Dedifferentiated amniotic fluid mesenchymal stem cell (primary cell): ENCODE measurements at regions not wholly inside any gene's neighbourhood (a gene's known extent, or its start where the extent isn't known, plus 50 kb on each side); places are given as distances from the start of the nearest gene placed in this dataset.

Experiments
- DNase-seq: peaks from one replicate; pipeline ENCODE4 v3.0.0-alpha.2; 2016; ENCODE audit errors: extremely low spot score

DNA sequence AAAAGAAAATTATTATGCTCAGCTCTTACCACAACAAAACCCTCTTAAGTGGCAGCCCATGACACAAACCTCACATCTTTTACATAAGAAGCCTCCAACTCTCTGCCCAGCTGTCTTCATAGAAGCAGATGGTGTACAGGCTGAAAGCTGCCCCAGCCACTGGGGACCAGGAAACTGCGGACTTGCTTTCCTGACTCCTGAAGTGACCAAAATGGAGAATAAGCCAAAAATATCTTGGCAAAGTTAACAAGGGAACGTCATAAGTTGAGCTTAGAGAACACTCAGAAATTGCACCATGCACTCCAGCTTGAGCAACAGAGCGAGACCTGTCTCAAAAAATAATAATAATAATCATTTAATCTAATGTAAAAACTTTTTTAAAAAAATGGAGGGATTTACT lies 160.3 kb upstream of the CDYL start:
- no peak for DNase-seq

DNA sequence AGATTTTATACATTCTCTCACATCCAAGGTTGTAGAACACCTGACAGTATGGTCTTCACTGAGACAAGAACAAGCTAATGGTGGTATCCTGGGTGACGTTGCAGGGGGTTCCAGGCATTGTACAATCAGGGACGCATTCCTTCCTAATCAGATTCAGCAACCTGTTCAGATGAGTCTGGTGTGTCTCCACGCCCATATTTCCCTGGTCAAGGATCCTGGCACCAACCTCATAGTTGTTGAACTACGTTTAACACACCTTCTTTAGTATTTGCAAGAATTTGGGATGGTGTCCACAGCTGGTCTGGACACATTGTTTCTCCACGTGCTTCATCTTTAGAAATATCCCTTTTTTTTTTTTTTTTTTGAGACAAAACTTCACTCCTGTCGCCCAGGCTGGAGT lies 161.0 kb upstream of the CDYL start:
- no peak for DNase-seq

DNA sequence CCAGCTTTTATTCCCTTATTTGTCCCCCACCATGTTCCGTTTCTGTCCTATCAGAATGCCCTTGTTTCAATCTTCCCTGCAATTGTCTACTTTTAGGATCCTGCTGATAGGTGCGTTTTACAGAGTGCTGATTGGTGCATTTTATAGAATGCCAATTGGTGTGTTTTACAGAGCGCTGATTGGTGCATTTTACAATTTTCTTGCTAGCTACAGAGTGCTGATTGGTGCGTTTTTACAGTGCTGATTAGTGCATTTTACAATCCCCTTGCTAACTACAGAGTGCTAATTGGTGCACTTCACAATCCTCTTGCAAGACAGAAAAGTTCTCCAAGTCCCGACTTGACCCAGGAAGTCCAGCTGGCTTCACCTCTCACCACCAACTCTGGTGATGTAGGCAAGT lies 161.6 kb upstream of the CDYL start:
- DNase-seq, result no peak

DNA sequence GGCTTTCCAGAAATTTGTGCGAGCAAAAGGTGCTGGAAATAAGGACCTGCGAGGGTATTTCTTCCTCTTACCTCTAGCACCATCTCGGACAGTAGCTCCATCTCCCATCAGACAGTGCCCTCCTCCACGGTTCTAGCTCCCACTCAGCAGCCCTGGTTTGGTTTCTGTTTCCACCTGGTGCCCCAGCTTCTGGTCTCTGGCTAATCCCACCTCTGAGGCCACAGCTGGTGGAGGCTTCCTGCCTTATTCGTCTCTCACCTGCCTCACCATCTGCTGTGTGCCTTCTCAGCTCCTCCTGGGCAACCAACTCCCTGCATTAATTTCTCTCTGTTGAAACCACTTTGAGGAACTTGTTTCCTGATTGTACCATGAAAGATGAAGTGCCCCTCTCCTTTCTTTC lies 162.4 kb upstream of the CDYL start:
- no peak for DNase-seq

DNA sequence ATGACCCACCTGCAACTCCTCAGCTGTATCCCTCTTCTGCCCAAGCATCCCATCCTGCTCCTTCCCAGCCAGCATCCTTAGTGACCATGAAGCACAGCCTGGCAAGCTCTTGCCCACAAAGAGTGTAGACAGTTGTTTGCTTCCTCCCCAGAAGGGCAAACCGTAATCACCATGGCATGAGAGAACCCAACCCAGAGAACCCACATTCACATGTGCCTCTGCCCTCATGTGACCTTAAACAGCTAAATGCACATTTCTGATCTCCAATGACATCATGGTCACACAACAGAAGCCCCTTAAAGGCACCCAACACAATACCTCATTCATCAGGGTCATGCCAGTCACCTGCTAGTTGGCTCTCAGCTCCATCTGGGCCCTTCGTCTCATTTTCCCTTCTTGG lies 162.8 kb upstream of the CDYL start:
- no peak for DNase-seq

DNA sequence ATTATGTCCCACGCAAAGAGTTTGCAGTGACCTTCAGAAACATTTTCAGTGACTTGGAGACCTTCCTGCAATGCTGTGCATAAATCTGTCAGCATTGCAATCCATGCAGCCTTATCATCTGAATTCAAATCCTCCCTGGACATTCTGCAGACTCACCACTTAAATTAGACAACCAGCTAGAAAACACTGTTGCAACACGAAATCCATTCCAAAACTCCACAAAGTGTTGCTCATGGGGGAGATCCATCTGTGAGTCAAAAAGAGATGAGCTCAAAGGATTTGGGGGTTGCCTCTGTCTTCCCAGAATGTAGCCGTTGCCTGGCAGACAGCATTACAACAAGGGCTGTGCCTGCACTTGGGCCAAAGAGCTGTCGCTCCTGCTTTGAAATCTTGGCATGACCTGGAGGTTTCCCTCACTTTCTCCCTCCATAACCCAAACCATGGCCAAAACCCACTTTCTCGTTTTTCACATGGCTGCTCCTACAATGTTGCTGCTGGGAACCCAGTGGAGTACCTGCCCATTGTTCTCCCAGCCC lies 163.5 kb upstream of the CDYL start:
- no peak for DNase-seq

DNA sequence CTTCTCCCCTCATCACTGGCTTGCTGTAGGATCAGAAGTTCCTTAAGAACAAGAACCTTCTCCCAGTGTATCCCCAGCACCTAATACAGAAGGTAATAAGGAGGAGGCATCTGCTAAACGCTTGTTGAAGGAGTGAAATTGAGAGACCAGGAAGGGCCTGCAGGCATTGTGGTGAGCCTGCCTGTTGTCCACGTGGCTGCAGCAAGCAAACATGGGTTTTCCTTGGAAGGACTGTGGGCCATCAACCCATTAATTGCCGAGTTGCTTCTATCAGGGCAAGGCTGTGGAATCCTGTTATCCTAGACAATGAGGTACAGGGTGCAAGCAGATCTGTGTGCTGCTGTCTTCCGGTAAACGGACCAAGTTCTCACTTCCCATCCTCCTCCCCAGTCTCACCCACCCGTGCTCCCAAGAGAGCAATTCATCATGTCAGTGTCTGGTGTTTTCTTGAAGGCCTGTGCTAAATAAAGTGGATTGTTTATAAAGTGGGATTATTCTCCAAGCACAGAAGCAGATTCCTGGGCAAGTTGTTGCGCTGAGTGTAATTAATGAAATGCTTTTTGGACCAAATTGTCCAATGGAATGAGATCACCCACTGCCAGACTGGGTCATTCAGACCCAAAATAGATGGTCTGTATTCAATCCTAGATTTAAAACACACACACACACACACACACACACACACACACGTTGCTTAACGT lies 164.6 kb upstream of the CDYL start:
- DNase-seq, result no peak

DNA sequence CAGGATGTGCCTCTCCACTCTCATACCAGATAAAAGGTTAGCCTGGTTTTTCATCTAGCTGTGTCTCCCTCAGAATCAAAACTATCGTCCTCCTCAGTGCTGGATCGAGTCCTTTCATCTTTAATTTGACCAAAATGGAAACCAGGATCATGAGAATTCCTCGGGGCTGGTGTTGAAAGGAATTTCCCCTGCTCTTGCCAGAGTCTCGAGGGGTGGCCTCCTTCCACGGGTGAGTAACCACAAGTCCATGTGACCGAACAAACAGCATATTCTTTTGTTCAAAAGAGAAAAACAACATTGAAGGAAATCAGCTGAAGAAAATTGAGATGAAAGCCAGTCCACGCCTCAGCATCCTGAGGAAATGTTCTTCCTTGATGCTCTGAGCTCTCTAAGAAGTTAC lies 165.9 kb upstream of the CDYL start:
- DNase-seq, result peak; percentile 59

DNA sequence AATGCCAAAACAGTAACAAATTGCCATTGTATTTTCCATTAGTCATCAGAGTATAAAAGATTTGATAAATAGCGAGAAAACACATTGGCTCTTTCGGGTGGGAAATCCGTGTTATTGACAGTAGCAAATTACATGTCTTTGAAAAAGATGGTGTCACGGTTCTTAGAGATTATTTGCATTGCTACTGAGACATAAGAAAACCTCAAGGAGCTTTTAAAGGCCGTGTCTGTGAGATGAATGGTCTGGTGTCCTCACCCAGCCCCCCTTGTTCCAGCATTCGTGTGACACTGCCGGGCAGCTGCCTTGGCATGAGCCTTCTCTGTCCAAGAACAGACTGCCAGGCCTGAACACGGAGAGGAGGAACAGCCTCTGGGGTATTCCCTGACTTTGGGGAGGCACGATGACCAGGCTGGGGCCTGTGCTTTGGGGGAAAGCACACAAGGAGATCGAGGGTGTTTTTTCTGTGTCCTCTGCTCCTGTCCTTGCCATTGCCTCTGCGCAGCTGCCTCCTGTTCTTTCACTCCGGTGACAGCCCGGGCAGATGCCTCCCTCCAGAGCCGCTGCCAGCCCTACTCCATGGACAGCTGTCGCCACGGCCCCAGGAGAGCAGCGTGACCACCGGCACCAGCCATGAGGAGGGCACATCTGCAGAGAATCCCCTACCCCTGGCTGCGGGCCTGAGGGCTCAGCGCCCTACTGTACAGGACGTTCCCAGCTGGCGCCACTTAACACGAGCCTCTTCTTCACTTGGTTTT lies 167.7 kb upstream of the CDYL start:
- no peak for DNase-seq

DNA sequence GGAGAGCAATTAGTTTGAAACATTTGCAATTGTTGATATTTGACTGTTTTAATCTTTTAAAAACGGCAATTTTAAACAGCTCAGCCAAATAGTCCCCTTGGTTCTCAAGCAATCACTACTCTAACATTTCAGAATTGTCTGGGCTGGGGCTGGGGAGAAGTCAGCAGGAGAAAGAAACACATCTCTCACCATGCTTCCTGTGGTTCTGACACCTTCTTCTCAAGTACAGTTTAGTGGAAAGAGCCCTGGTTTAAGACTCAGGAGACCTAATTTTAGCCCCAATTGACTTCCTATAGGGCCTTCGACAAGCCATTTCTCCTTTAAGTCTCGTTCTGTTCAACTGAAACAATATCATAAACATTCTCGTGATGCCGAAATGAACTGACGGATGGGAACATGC lies 168.4 kb upstream of the CDYL start:
- DNase-seq, result no peak

DNA sequence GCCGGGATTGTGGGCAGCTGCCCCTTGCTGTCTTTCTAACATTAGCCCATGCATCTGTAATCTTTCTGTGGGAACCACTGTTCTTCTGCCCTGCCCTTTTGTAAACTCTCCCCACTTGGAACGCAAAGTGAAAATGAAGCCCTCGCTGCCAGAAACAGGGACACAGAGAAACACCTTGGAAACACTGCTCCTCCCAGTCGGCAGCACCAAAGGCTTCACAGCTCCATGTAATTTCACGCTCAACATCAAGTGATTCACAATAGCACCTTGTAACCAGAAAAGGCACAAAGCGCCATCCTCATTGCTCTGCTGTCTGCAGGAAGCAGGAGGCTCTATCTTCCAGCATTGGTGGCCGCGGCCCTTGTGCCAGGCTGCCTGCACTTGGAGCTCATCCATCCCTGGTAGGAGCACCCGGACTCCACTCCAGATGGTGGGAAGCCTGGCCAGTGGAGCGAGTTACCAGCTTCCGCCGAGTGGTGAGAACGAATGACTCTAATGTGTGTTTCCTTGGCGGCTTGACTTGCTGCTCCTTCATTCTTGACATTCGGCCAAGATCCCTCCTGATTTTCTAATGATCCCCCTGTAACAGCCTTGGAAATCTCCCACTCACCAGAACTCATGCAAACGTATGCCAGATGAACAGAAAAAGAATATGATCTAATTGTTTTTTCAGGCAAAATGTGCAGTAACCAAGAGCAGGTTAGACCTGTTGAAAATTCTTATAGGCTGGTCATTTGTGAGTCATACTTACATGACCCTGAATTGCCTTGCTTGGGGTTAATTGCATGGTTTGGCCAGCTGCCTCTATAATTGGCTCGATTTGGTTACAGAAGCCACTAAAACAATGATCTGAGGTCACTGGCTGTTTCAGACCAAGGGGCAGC lies 169.1 kb upstream of the CDYL start:
- DNase-seq, result no peak

DNA sequence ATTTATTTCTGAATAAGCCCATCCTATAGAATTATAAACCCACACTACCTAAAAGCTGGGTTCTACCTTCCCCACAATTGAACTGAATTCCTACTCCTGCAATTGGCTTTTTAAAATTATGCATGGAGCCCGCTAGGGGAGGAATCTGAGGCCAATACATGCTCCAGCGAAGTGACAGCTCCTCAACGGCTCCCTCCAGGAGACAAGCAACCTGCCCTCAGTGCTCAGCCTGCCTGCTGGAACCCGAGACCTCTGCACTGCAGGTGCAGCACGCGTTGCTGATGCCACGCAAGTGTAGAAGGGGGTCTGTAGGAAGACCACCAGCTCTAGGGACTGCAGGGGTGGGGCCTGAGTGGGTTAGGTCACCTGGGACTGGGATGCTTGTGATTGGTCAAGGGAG lies 170.2 kb upstream of the CDYL start:
- DNase-seq, result no peak

DNA sequence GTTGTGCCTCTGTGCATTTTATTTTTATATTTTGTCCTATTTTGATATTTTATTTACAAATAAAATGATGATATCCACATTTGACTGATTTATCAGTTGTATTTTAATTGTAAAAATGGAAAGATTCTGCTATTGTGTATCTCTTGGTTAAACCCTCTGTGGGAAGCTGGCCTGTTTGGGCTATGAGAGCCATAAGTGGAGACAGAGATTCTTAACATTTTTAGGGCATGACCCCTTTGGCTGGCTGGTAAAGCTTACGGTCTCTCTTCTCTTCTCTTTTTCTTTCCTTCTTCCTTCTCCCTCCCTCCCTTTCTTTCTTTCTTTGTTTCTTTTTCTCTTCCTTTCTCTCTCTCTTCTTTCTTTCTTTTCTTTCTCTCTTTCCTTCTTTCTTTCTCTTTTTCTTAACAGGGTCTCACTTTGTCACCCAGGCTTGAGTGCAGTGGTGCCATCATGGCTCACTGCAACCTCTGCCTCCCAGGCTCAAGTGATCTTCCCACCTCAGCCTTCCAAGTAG lies 172.3 kb upstream of the CDYL start:
- no peak for DNase-seq

DNA sequence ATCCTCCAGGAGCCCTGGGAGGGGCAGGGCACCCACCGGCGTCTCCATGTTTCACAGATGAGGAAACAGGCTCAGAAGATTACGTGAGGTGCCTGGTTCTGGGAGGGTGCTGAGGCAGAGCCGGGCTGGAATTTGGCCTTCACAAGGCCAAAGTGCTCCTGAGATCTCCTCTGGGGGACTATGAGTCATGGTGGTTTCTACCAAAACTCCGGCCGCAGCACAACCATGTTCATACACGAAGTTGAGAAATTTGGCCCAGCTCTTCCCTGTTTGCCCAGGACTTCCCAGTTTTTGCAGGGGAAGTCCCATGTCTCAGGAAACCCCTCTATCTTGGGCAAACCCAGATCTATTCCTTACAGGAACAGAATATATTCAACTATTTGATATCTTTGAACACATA lies 172.9 kb upstream of the CDYL start:
- DNase-seq, result no peak

DNA sequence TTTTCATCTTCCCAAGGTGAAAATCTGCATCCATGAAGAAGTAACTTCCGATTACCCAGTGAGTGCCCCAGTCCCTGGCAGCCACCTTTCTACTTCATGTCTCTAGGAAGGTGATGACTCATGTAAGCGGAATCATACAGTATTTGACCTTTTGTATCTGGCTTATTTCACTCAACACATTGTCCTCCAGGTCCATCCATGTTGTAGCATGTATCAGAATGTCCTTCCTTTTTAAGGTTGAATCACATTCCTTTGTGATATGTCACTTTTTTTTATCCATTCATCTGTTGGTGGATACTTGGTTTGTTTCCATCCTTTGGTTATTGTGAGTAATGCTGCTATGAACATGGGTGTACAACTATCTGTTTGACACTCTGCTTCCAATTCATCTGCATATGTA lies 176.3 kb upstream of the CDYL start:
- no peak for DNase-seq

DNA sequence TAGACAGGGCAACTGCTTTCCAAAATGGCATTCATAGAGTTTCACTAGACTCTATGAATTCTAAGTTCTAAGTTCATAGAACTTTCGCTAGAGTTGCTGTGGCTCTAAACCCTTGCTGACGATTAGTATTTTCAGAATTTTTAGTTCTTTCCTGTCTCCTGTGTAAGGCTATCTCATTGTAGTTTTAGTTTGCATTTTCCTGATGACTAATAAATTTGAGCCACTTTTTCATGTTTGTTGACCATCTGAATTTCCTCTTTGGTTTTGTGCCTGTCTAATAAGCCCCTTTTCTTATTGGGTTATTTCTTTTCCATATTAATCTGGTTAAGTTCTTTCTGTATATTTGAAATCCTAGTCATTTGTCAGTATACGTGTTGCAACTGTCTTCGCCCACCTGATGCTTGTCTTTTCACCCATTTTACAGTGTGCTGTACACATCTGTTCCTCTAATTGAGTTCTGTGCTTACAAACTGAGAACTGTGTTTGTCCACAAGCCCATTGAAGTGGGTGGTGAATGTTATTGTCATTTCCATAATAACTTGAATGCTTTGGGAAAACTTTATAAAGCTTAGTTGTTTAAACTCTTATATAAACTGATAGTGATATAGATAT lies 177.7 kb upstream of the CDYL start:
- no peak for DNase-seq

DNA sequence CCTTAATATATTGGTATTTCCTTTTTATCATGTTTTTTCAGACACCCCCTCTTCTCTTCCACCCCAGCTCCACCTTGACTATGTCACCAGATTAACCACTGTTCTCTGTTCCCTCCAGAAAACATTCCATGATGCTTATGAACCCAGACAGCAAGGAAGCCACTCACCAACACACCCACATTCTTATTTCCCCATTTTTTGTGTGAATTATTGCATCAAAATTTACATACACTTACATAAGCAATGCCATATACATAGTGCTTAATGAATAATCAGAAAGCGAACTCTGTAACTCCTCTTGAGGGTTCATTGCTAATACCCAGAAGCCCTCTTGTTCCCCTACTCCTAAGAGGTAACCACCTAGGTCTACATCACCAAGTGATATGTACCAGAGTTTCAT lies 182.3 kb upstream of the CDYL start:
- DNase-seq, result no peak

DNA sequence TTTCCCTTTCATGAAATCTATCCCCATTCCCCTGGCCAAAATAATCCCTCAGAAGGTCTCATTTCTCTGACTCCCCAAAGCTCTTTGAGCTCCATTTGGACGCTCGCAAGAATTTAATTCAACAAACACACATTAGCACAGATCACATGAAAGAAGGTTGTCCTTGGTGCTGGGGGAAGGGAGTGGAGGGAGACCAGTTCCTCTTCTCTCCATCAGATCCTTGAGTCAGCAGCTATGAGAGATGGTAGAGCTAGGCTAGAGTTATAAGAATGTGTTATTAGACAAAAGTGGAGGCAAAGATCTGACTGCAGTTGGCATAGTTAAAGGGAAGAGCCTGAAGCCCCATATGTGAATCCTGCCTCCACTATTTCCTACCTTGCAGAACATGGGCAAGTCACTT lies 184.2 kb upstream of the CDYL start:
- DNase-seq, result no peak

DNA sequence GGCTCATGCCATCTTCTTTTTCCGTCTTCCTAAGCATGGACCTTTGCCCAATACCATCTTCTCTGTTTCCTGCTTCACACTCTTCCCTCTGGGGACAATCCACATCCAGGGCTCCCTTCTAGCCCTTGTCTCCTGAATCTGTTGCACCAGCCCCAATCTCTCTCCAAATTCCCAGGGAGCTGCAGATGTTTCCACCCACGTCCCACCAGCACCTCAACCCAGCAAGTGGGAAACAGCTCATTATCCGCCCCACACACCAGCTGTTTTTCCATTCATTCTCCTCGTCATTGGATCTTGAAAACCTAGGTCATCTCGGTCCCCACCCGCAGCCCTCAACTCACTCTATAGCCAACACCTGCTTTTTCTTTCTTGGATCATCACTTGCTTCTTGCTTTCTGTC lies 185.0 kb upstream of the CDYL start:
- DNase-seq, result no peak

DNA sequence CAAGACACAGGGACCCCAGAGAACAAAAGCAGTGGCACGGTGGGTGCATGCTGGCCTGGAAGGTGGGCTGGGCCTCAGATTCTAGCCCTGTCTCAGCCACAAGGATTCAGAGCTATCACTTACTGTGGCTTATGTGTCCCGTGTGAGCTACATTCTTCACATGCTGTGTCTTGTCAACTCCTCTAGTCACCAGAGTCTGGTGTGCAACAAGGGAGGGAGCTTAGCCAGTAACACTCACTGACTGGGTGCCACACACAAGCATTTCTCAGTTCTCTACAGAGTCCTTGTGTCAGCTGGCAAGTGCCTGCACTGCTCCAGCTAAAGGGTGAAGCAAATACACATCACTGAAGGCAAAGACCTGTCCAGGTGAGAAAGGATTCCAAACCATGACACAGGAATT lies 186.9 kb upstream of the CDYL start:
- DNase-seq, result no peak

DNA sequence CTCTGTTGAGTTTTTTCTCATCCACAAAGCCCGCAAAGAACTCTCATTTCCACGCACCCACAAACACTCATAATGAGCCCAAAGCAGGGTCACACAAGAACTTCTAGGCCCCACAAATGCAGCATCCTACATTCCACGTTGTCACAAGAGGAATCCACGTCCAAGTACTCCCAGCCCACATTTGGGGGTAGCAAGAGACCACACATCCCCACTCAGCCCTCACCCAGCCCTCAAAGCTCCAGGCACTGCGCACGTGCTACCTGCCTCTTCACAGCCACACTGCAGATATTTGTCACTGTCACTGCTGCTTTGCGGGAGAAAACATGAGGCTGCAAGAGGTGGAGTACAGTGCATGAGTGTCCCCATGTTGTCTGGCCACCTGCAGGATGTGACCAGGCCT lies 187.6 kb upstream of the CDYL start:
- DNase-seq, result no peak

DNA sequence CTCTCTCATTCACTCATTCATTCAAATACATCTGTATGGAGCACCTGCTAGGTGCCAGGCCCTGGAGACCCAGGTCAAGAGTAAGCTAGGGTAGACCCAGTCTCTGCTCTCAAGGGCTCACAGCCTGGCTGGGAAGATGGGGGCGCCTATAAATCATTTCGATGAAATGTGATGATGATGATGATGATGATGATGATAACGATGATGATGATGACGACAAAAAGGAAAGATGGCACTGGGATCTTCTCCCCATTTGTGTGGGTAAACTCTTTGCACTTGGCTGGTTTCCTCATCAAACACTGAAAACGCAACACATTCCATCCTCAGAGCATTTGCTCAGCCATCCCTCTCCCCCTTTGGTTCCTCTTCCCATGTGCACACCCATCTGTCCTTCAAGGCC lies 188.0 kb upstream of the CDYL start:
- no peak for DNase-seq
